ENCODE measurements at regions not wholly inside any gene's neighbourhood (a gene's known extent, or its start where the extent isn't known, plus 50 kb on each side); places are given as distances from the start of the nearest gene placed in this dataset.

- ChIA-PET CTCF (ENCODE audit: low intra/inter-chr PET ratio) (no interaction called here), POLR2A (no interaction called here)
- H3K9ac ChIP-seq (ENCODE audit: insufficient read depth in 1 of 2, low read depth in 2 of 2, low read length in 2 of 2), result no peak overlapping the region
- H3K9me3 ChIP-seq (replicated peaks; ENCODE audit: control insufficient read depth, insufficient read depth, low read depth, low read length), result no peaks in the 10 kb centered on the region
- H3K9me1 ChIP-seq (ENCODE audit: control insufficient read depth, insufficient read depth, low read length), result no peaks in the 10 kb centered on the region
- FAIRE-seq, result no peak
- no peak overlapping the region for H2AFZ ChIP-seq (ENCODE audit: low read depth, low read length)
- H3K79me2 ChIP-seq (ENCODE audit: control insufficient read depth, insufficient read depth, low read length), result no peaks in the 10 kb centered on the region
- H3K27me3 ChIP-seq (ENCODE audit: control insufficient read depth in 2 of 2, insufficient read depth in 2 of 2, low read length in 2 of 2), result no peaks in the 10 kb centered on the region
- no peak overlapping the region for H3K27ac ChIP-seq (ENCODE audit: extremely low read depth, low read depth, low read length)
- H3K36me3 ChIP-seq (ENCODE audit: control insufficient read depth, insufficient read depth, low read length), result no peaks in the 10 kb centered on the region
- intact Hi-C loops (cut with micrococcal nuclease) (no loop called here), in situ Hi-C loops (cut with MboI) (no loop called here)
- no peak overlapping the region for H3K4me3 ChIP-seq
- H3K4me1 ChIP-seq (replicated peaks in 1 of 2; ENCODE audit: control insufficient read depth in 2 of 2, insufficient read depth in 2 of 2, low read length in 2 of 2), result no peaks in the 10 kb centered on the region
- no peak for DNase-seq (ENCODE audit: extremely low read depth in 1 of 4, low spot score in 3 of 4)
- H3K4me2 ChIP-seq (ENCODE audit: insufficient read depth, low read length), result no peak overlapping the region
- TF ChIP-seq BRCA1 (IDR thresholded peaks at IDR 0.05) (no peak), BRCA1 (CRISPR knock-in tag; IDR thresholded peaks at IDR 0.05) (no peak), FOSL1 (tag; conservative IDR thresholded peaks at IDR 0.05) (peak; percentile 37; the same call in 1 of the 2 replicates), ZNF699 (CRISPR knock-in tag; IDR thresholded peaks at IDR 0.05; ENCODE audit: insufficient replicate concordance) (no peak)
- WGBS (ENCODE audit: insufficient coverage, low coverage, missing lambda C conversion rate), result 0% methylated on average over 7 of the region's 7 CpGs
- no peaks in the 10 kb centered on the region for H4K20me1 ChIP-seq (replicated peaks; ENCODE audit: control insufficient read depth, insufficient read depth, low read length)
- ATAC-seq, result no peak
- no TSS peak for BruUV-seq (replicated peaks)
These were observed 146.9 kb upstream of the ANK3 start for GRCh38 chr10:60536529-60537114.

- WGBS (ENCODE audit: insufficient coverage, low coverage, missing lambda C conversion rate), result 0% methylated on average over 1 of the region's 1 CpG
- BruUV-seq (replicated peaks), result no TSS peak
- no peaks in the 10 kb centered on the region for H3K4me1 ChIP-seq (replicated peaks in 1 of 2; ENCODE audit: control insufficient read depth in 2 of 2, insufficient read depth in 2 of 2, low read length in 2 of 2)
- no peaks in the 10 kb centered on the region for H3K27me3 ChIP-seq (ENCODE audit: control insufficient read depth in 2 of 2, insufficient read depth in 2 of 2, low read length in 2 of 2)
- H3K9ac ChIP-seq (ENCODE audit: insufficient read depth in 1 of 2, low read depth in 2 of 2, low read length in 2 of 2), result no peak overlapping the region
- DNase-seq (ENCODE audit: extremely low read depth in 1 of 4, low spot score in 3 of 4) (no peak), FAIRE-seq (no peak), ATAC-seq (no peak)
- H3K4me2 ChIP-seq (ENCODE audit: insufficient read depth, low read length), result no peak overlapping the region
- H3K79me2 ChIP-seq (ENCODE audit: control insufficient read depth, insufficient read depth, low read length), result no peaks in the 10 kb centered on the region
- no peaks in the 10 kb centered on the region for H3K36me3 ChIP-seq (ENCODE audit: control insufficient read depth, insufficient read depth, low read length)
- H3K27ac ChIP-seq (ENCODE audit: extremely low read depth, low read depth, low read length), result no peak overlapping the region
- H3K9me1 ChIP-seq (ENCODE audit: control insufficient read depth, insufficient read depth, low read length), result no peaks in the 10 kb centered on the region
- ChIA-PET CTCF (ENCODE audit: low intra/inter-chr PET ratio) (no interaction called here), POLR2A (no interaction called here)
- intact Hi-C loops (cut with micrococcal nuclease), result no loop called here
- H3K9me3 ChIP-seq (replicated peaks; ENCODE audit: control insufficient read depth, insufficient read depth, low read depth, low read length), result no peaks in the 10 kb centered on the region
- in situ Hi-C loops (cut with MboI), result no loop called here
- no peak overlapping the region for H2AFZ ChIP-seq (ENCODE audit: low read depth, low read length)
- H4K20me1 ChIP-seq (replicated peaks; ENCODE audit: control insufficient read depth, insufficient read depth, low read length), result no peaks in the 10 kb centered on the region
- no peak overlapping the region for H3K4me3 ChIP-seq
- TF ChIP-seq BACH1 (tag; IDR thresholded peaks at IDR 0.05) (no peak), ID3 (CRISPR knock-in tag; IDR thresholded peaks at IDR 0.05) (no peak), ID3 (tag; IDR thresholded peaks at IDR 0.05) (no peak), BRF2 (IDR thresholded peaks at IDR 0.05; ENCODE audit: borderline replicate concordance, insufficient read depth, insufficient read length) (no peak), USF1 (CRISPR knock-in tag; IDR thresholded peaks at IDR 0.05) (no peak), NFRKB (IDR thresholded peaks at IDR 0.05; ENCODE audit: low read depth) (no peak), E2F8 (IDR thresholded peaks at IDR 0.05; ENCODE audit: low read depth, partially characterized antibody) (no peak), NFE2L1 (tag; IDR thresholded peaks at IDR 0.05; ENCODE audit: borderline replicate concordance, low read depth) (no peak)
These were observed 145.8 kb upstream of the ANK3 start for GRCh38 chr10:60535427-60535826.
